Right ventricle myocardium inferior (tissue), 1 donor: ENCODE measurements at regions not wholly inside any gene's neighbourhood (a gene's known extent, or its start where the extent isn't known, plus 50 kb on each side); places are given as distances from the start of the nearest gene placed in this dataset.
A peak's percentile ranks its signal among the peaks of the same experiment; 100 is the strongest.
"Not testable (repeated sequence)": the region's sequence is repeated elsewhere in the genome, so short reads cannot be mapped to it uniquely, and the experiment has no call there.

Experiments
- ATAC-seq: fragments of 200-7000 bp; cut with Tn5 transposase; one replicate; pipeline ENCODE4 v1.9.1; 2020; ENCODE audit warnings: mild to moderate bottlenecking, moderate library complexity
- DNase-seq: peaks from one replicate; pipeline ENCODE4 v3.0.0; 2021; ENCODE audit errors: missing footprints
- intact Hi-C: fragments of 100-400 bp; cut with DNase I; formaldehyde crosslinking; loops from one replicate; pipeline ENCODE4 v1.11.0; 2022
- donor health status: DM: no; HTN: yes; CAD: no; lungs with severe emphysema.

GRCh38 chr4:159024266-159024665, 78.6 kb upstream of the RAPGEF2 start:
- ATAC-seq, result no peak
- intact Hi-C loops, result no loop called here
- DNase-seq, result no peak

GRCh38 chr4:159024828-159025227, 78.1 kb upstream of the RAPGEF2 start:
- intact Hi-C loops, result no loop called here

DNA sequence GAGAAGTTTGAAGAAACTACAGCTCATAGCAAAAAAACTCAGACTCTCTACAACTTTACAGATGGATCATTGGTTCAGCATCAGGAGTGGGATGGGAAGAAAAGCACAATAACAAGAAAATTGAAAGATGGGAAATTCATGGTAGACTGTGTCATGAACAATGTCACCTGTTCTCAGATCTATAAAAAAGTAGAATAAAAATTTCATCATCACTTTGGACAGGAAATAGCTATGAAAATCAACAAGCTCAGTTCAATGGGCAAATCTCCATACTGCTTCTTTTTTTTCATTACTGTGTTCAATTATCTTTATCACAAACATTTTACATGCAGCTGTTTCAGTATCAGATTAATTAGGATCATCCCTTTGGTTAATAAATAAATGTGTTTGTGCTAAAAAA, 76.5 kb upstream of the RAPGEF2 start:
- DNase-seq, result no peak
- intact Hi-C loops, result no loop called here
- no peak for ATAC-seq

More at GRCh38 chr4:159024828-159025227, 78.1 kb upstream of the RAPGEF2 start:
- no peak for ATAC-seq
- DNase-seq, result no peak

GRCh38 chr4:159027535-159027934, 75.3 kb upstream of the RAPGEF2 start:
- DNase-seq, result no peak
- ATAC-seq, result no peak
- intact Hi-C loops, result no loop called here

DNA sequence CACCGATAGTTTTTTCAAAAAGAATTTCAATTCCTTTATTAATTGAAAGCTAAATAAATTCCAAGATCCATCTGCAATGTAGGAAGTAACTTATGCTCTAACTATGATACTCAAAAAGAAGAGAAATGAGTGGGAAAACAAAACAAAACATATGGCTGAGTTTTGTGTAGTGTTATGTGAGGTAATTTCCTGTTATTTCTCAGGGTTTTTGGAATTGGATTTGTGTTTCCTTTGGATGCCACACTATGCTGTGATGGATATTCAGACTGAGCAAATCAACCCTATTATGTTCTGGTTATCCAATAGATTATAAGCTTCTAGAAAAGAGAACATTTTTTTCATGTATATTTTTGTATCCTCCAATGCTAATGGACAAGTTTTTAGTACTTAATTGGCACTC, 73.4 kb upstream of the RAPGEF2 start:
- ATAC-seq (no peak), DNase-seq (no peak)
- intact Hi-C loops, result no loop called here

GRCh38 chr4:159030297-159030696, 72.6 kb upstream of the RAPGEF2 start:
- not testable (repeated sequence) for DNase-seq

DNA sequence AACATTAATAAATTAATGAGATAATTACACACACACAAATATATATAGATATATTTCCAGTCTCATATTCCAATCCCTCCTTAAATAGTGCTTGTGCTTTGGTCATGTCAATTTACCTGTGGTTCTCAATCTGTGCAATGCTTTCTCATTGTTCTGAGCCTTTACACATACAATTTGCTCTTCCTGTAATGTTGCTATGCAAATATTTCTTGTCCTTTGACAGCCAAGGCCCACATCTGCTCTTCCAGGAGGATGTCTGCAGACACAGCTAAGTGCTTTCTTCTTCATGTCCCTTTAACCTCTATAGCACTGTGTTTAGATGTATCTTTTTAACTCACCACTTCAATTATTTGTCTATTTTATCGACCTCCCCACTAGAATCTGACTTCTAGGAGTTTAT, 67.3 kb upstream of the RAPGEF2 start:
- DNase-seq (no peak), ATAC-seq (no peak)
- intact Hi-C loops, result no loop called here

More at GRCh38 chr4:159030297-159030696, 72.6 kb upstream of the RAPGEF2 start:
- intact Hi-C loops, ATAC-seq: not testable (repeated sequence)

DNA sequence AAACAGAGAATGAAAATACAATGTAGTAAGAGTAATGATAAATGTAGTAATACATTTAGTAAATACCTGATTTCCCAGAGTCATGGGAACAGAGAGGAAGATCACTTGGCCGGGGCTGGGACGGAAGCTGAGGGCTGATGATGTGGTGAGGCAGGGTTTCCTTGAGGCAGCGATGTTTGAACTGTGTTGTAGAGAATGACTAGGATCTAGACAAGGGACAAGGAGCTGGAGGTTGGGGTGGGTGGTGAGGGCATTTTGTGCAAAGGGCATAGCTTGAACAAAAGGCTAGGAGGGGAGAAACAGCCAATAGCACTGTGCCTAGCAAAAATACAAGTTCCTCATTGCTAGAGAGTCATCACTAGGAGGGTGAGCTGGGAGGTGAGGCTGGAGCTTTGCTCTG, 64.3 kb upstream of the RAPGEF2 start:
- intact Hi-C loops, result no loop called here
- no peak for ATAC-seq
- DNase-seq, result no peak

DNA sequence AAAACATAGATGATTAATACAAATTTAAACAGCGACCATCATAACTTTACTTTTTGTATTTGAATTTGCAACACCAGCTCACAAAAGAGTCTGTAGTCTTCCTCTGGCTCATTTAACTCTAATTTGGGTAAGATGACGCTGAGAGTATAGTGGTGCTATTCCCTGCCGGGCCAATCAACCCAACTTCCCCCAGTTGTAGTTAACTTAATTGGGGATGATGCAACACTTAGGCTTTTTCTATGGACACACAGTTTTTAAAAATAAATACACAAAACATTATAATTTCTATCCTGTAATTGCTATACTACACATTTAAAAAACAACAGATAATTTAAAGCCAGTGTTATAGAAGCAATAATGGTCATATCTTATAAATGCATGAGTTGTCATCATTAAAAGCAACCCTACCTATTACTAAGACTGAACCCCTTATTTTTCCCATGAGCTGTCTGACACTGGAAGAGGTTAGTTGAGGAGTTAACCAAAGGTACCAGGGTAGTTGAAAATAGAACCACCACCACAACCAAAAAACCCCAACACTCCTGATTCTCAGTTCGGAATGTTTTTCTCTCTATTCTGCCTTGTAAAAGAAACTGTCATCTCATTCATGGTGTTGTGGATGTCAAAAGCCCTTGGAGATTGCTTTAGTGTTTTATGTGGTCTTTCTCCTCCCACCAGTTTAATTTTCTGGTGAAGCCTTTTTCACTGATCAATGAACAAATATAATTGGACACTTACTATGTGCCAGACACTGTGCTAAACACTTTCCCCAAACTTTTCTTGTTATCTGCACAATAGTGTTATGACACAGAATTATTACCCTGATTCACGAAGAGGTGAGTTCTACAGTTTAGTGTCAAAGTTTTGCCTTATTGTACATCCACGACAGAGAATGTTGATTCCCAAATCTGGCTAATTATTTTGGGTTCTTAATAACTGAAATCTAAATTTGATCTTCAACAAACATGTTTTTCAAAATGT, 61.5 kb upstream of the RAPGEF2 start:
- intact Hi-C loops, result loop anchor here (10.0 kb wide), 1 partner anchor 133 kb away; no protein-coding TSS in a partner anchor
- no peak for ATAC-seq

GRCh38 chr4:159042097-159042605, 60.7 kb upstream of the RAPGEF2 start:
- intact Hi-C loops, result loop anchor here (10.0 kb wide), 1 partner anchor 133 kb away; no protein-coding TSS in a partner anchor
- no peak for DNase-seq
- ATAC-seq, result peak; percentile 73

More for the DNA sequence above, 61.5 kb upstream of the RAPGEF2 start:
- no peak for DNase-seq

GRCh38 chr4:159042868-159043267, 60.0 kb upstream of the RAPGEF2 start:
- intact Hi-C loops, result loop anchor here (10.0 kb wide), 1 partner anchor 132 kb away; no protein-coding TSS in a partner anchor
- ATAC-seq (no peak), DNase-seq (no peak)

GRCh38 chr4:159043861-159044260, 59.0 kb upstream of the RAPGEF2 start:
- DNase-seq, result no peak
- intact Hi-C loops, result loop anchor here (10.0 kb wide), 1 partner anchor 131 kb away; no protein-coding TSS in a partner anchor
- no peak for ATAC-seq

DNA sequence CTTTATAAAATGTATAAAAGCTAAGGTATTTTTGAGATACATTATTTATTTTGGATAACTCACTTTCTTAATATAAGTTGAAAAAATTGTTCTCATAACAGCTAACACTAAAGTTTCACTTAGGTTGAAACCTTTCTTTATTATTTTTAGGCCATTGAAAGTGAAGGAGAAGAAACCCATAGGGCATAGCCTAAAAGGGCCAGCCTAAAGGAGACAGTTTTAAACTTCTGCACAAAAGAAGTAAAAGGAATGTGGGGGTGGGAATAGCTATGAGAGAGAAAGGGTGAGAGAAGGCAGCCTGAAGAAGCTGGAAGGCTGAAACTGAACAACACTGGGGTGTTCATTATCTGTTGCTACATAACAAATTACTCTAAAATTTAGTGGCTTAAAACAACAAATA, 57.6 kb upstream of the RAPGEF2 start:
- DNase-seq, result no peak

DNA sequence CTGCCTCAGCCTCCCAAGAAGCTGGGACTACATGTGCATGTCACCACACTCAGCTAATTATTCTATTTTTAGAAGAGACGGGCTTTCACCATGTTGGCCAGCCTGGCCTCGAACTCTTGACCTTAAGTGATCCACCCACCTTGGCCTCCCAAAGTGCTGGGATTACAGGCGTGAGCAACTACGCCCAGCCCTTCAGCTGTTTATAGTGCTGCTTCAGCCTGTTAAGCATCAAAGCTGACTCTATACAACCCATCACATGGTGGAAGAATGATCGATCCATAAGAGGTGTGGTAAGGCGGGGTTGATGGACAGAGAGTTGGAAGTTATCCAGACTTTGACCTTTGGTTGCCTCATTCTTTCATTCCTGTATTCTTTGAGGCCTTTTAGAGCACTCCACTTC, 56.2 kb upstream of the RAPGEF2 start:
- intact Hi-C loops, result loop anchor here (10.0 kb wide), 1 partner anchor 128 kb away; no protein-coding TSS in a partner anchor
- DNase-seq (no peak), ATAC-seq (no peak)

More for the DNA sequence above, 57.6 kb upstream of the RAPGEF2 start:
- intact Hi-C loops, result loop anchor here (10.0 kb wide), 1 partner anchor 129 kb away; no protein-coding TSS in a partner anchor
- ATAC-seq, result no peak

DNA sequence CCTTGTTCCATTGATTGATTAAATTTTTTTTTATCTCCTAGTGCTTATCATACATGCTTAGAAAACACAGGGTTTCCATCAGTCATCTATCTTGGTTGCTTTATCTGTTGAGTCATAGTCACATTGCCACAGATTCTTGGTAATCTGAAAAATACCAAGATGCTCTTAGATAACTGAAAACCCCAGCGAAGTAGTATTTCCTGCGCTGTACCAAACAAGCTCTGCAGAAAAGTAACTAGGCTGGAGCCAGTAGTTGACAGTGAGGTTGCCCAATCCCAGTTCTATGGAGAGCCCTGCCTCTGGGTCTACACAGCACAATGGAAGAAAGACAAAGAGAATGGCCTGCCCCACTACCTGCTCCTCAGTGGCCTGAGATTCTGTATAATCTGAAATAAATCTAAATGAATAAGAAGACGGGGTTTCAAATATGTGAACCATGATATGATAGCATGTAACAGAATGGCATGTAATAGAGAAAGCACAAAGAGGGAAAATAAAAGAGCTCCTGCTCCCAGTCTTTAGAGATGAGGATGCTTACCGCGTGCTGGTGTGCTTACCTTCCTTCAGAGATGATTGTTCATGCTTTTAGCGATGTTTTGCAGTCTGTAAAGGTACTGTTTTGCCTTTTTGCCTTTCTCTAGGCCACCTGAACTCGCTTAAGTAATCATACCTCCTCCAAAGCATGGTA, 55.3 kb upstream of the RAPGEF2 start:
- no peak for ATAC-seq
- no peak for DNase-seq
- intact Hi-C loops, result loop anchor here (10.0 kb wide), 1 partner anchor 127 kb away; no protein-coding TSS in a partner anchor

GRCh38 chr4:159048166-159048886, 54.6 kb upstream of the RAPGEF2 start:
- peak; percentile 92 for ATAC-seq
- intact Hi-C loops, result loop anchor here (10.0 kb wide), 1 partner anchor 126 kb away; no protein-coding TSS in a partner anchor

GRCh38 chr4:159049780-159050375, 53.0 kb upstream of the RAPGEF2 start:
- no peak for DNase-seq
- intact Hi-C loops, result loop anchor here (10.0 kb wide), 1 partner anchor 125 kb away; no protein-coding TSS in a partner anchor

More at GRCh38 chr4:159048166-159048886, 54.6 kb upstream of the RAPGEF2 start:
- peak; percentile 78 for DNase-seq

More at GRCh38 chr4:159049780-159050375, 53.0 kb upstream of the RAPGEF2 start:
- ATAC-seq, result no peak
